Keratinocyte (primary cell): ENCODE measurements at regions not wholly inside any gene's neighbourhood (a gene's known extent, or its start where the extent isn't known, plus 50 kb on each side); places are given as distances from the start of the nearest gene placed in this dataset.
"Not testable (repeated sequence)": the region's sequence is repeated elsewhere in the genome, so short reads cannot be mapped to it uniquely, and the experiment has no call there.

Source experiments
- DNase-seq: peaks from one replicate; pipeline ENCODE4 v3.0.0-alpha.2; 2011; ENCODE audit warnings: low read depth, missing footprints, low spot score
- FAIRE-seq: peaks from 2 replicates; lab custom pipeline; 2011; peaks lifted over from hg19 to GRCh38; lab: Jason Lieb, UNC
- H2AFZ ChIP-seq: 2 replicates; pipeline ENCODE4 v1.6.0; 2012; ENCODE audit warnings: low read length, control low read depth, inconsistent platforms; ENCODE audit not compliant: control insufficient read depth
- H3K27ac ChIP-seq: 2 replicates; pipeline ENCODE4 v1.5.1; 2011; ENCODE audit warnings: low read length; ENCODE audit not compliant: control insufficient read depth, insufficient read depth
- H3K27me3 ChIP-seq: 3 replicates; pipeline ENCODE4 v1.6.0; 2011; ENCODE audit warnings: low read length; ENCODE audit not compliant: control insufficient read depth, insufficient read depth; ENCODE audit errors: extremely low read depth
- H3K36me3 ChIP-seq, 2 experiments: 2 replicates in 1 of 2; 3 replicates in 1 of 2; pipeline ENCODE4 v1.5.1; 2011; ENCODE audit warnings: low read length in 2 of 2, mild to moderate bottlenecking in 1 of 2; ENCODE audit not compliant: control insufficient read depth in 2 of 2, insufficient read depth in 2 of 2; ENCODE audit errors: extremely low read depth in 1 of 2
- H3K4me1 ChIP-seq: 3 replicates; pipeline ENCODE4 v1.5.1; 2011; ENCODE audit warnings: low read length; ENCODE audit not compliant: control insufficient read depth, insufficient read depth; ENCODE audit errors: extremely low read depth
- H3K4me2 ChIP-seq: 3 replicates; pipeline ENCODE4 v1.6.0; 2011; ENCODE audit warnings: low read depth, low read length; ENCODE audit not compliant: control insufficient read depth, insufficient read depth; ENCODE audit errors: extremely low read depth
- H3K4me3 ChIP-seq, 3 experiments: fragments of 200-600 bp in 1 of 3; sonication (generic) in 1 of 3; 2 replicates in 2 of 3; 3 replicates in 1 of 3; pipeline ENCODE4 v1.5.1; 2011 to 2016; ENCODE audit warnings: low read length in 3 of 3, mild to moderate bottlenecking in 3 of 3, control low read depth in 2 of 3, inconsistent platforms in 1 of 3, low read depth in 1 of 3, mixed read lengths in 1 of 3, mixed run types in 1 of 3, moderate library complexity in 1 of 3; ENCODE audit not compliant: control insufficient read depth in 2 of 3, insufficient read depth in 2 of 3; ENCODE audit errors: extremely low read depth in 1 of 3
- H3K79me2 ChIP-seq: 2 replicates; pipeline ENCODE4 v1.6.0; 2012; ENCODE audit warnings: low read length; ENCODE audit not compliant: control insufficient read depth, insufficient read depth
- H3K9ac ChIP-seq: 3 replicates; pipeline ENCODE4 v1.6.0; 2011; ENCODE audit warnings: low read length; ENCODE audit not compliant: control insufficient read depth, insufficient read depth; ENCODE audit errors: extremely low read depth
- H3K9me1 ChIP-seq: 3 replicates; pipeline ENCODE4 v1.6.0; 2011; ENCODE audit warnings: low read length; ENCODE audit not compliant: control insufficient read depth, insufficient read depth; ENCODE audit errors: extremely low read depth
- H3K9me3 ChIP-seq: 2 replicates; pipeline ENCODE4 v1.5.1; 2012; ENCODE audit warnings: low read depth, low read length; ENCODE audit not compliant: control insufficient read depth
- H4K20me1 ChIP-seq: 3 replicates; pipeline ENCODE4 v1.6.0; 2011; ENCODE audit warnings: low read length; ENCODE audit not compliant: control insufficient read depth, insufficient read depth; ENCODE audit errors: extremely low read depth
- EZH2 ChIP-seq: IDR thresholded peaks from one replicate; pipeline ENCODE4 v1.6.1; 2012; ENCODE audit warnings: inconsistent platforms, mild to moderate bottlenecking, low read length, moderate library complexity
- dilution Hi-C: fragments of 300-500 bp; cut with MboI; formaldehyde crosslinking; loops from one replicate; pipeline ENCODE4 v1.7.0; 2020; ENCODE audit warnings: low sequenced_read_pairs; ENCODE audit not compliant: extremely low pct_ligation_motif_present
- TF ChIP-seq, protein P1 (sequence below), 3 experiments: IDR thresholded peaks in 1 of 3; conservative IDR thresholded peaks in 1 of 3; optimal IDR thresholded peaks in 1 of 3; 2 replicates in 2 of 3; 3 replicates in 1 of 3; pipeline versions ENCODE3 to v1.5.1; 2011; ENCODE audit warnings: low read length in 3 of 3, mild to moderate bottlenecking in 3 of 3, moderate library complexity in 2 of 3, control low read depth in 1 of 3, inconsistent platforms in 1 of 3; ENCODE audit not compliant: insufficient read depth in 2 of 3; ENCODE audit errors: extremely low read depth in 1 of 3

DNA sequence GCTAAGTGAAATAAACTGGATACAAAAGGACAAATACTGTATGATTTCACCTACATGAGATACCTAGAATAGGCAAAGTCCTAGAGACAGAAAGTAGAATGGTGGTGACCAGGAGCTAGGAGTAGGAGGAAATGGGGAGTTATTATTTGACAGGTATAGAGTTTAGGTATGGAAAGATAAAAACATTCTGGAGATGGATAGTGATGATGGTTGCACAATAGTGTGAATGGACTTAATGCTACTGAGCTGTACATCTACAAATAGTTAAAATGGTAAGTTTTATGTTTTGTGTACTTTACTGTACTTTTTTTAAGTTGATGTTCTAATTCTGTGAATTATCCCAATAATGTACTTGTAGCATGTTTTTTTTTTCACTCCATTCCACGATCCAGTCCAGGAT lies 59.5 kb upstream of the RALGPS2 start:
- Histone ChIP-seq H3K4me1 (no peaks in the 10 kb centered on the region), H2AFZ (no peak overlapping the region), H4K20me1 (no peaks in the 10 kb centered on the region), H3K4me3 (no peak overlapping the region), H3K9me3 (no peaks in the 10 kb centered on the region), H3K79me2 (no peaks in the 10 kb centered on the region), H3K9ac (no peak overlapping the region), H3K9me1 (no peaks in the 10 kb centered on the region), H3K27ac (no peak overlapping the region), H3K27me3 (no peaks in the 10 kb centered on the region), H3K36me3 (no peaks in the 10 kb centered on the region), H3K4me2 (no peak overlapping the region)
- no peak for FAIRE-seq
- dilution Hi-C loops, result no loop called here
- DNase-seq, result no peak
- TF ChIP-seq, protein P1, sequence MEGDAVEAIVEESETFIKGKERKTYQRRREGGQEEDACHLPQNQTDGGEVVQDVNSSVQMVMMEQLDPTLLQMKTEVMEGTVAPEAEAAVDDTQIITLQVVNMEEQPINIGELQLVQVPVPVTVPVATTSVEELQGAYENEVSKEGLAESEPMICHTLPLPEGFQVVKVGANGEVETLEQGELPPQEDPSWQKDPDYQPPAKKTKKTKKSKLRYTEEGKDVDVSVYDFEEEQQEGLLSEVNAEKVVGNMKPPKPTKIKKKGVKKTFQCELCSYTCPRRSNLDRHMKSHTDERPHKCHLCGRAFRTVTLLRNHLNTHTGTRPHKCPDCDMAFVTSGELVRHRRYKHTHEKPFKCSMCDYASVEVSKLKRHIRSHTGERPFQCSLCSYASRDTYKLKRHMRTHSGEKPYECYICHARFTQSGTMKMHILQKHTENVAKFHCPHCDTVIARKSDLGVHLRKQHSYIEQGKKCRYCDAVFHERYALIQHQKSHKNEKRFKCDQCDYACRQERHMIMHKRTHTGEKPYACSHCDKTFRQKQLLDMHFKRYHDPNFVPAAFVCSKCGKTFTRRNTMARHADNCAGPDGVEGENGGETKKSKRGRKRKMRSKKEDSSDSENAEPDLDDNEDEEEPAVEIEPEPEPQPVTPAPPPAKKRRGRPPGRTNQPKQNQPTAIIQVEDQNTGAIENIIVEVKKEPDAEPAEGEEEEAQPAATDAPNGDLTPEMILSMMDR (optimal IDR thresholded peaks at IDR 0.05 in 1 of 3, IDR thresholded peaks at IDR 0.05 in 1 of 3, conservative IDR thresholded peaks at IDR 0.05 in 1 of 3; ENCODE audit: extremely low read depth in 1 of 3, insufficient read depth in 2 of 3, low read length in 3 of 3), result no peak
- no peak for TF ChIP-seq EZH2

DNA sequence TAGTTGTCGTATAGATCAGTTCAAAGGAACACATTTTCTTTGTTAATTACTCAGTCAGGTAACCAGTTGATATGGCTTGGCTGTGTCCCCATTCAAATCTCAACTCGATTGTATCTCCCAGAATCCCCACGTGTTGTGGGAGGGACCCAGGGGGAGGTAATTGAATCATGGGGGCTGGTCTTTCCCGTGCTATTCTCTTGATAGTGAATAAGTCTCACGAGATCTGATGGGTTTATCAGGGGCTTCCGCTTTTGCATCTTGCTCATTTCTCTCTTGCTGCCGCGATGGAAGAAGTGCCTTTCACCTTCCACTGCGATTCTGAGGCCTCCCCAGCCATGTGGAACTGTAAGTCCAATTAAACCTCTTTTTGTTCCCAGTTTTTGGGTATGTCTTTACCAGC lies 58.2 kb upstream of the RALGPS2 start:
- H3K4me3 ChIP-seq, H3K4me1 ChIP-seq, FAIRE-seq, H3K36me3 ChIP-seq, dilution Hi-C loops, H2AFZ ChIP-seq, H3K9me3 ChIP-seq, H3K79me2 ChIP-seq, H4K20me1 ChIP-seq, H3K27me3 ChIP-seq, H3K9ac ChIP-seq, H3K9me1 ChIP-seq, H3K27ac ChIP-seq, DNase-seq, H3K4me2 ChIP-seq: not testable (repeated sequence)

DNA sequence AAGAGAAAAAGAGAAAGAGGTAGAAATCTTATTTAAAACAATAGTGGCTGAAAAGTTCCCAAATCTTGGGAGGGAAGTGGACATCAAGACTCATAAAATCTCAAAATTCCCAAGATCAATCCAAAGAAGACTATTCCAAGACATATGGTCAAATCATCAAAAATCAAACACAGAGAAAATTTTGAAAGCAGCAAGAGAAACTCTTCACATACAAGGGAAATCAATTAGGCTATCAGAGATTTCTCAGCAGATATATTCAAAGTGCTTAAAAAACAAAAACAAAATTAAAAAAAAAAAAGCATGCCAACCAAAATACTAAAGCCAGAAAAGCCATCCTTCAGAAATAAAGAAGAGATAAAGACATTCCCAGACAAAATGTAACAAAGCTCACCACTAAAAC lies 52.6 kb upstream of the RALGPS2 start:
- H3K4me3 ChIP-seq, result no peak overlapping the region
- H3K79me2 ChIP-seq, result no peaks in the 10 kb centered on the region
- dilution Hi-C loops, result no loop called here
- H3K36me3 ChIP-seq, result no peaks in the 10 kb centered on the region
- H3K27me3 ChIP-seq, result no peaks in the 10 kb centered on the region
- DNase-seq (no peak), FAIRE-seq (no peak)
- no peaks in the 10 kb centered on the region for H4K20me1 ChIP-seq
- H3K9ac ChIP-seq, result no peak overlapping the region
- H3K9me3 ChIP-seq, result no peaks in the 10 kb centered on the region
- no peak for TF ChIP-seq EZH2
- TF ChIP-seq, protein P1 (optimal IDR thresholded peaks at IDR 0.05 in 1 of 3, IDR thresholded peaks at IDR 0.05 in 1 of 3, conservative IDR thresholded peaks at IDR 0.05 in 1 of 3; ENCODE audit: extremely low read depth in 1 of 3, insufficient read depth in 2 of 3, low read length in 3 of 3), result no peak
- no peak overlapping the region for H3K27ac ChIP-seq
- no peaks in the 10 kb centered on the region for H3K9me1 ChIP-seq
- H3K4me2 ChIP-seq, result no peak overlapping the region
- H3K4me1 ChIP-seq, result no peaks in the 10 kb centered on the region
- no peak overlapping the region for H2AFZ ChIP-seq

DNA sequence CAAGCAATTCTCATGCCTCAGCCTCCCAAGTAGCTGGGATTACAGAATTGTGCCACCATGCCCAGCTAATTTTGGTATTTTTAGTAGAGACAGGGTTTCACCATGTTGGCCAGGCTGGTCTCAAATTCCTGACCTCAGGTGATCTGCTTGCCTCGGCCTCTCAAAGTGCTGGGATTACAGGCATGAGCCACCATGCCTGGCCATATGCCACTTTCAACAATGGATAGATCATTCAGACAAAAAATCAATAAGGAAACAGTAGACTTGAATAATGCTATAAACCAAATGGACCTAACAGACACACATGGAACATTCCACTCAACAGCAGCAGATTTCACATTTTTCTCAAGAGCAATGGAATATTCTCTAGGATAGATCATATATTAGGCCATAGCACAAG lies 50.5 kb upstream of the RALGPS2 start:
- H3K36me3 ChIP-seq, H3K4me1 ChIP-seq, dilution Hi-C loops, H3K27ac ChIP-seq, H3K9ac ChIP-seq, H2AFZ ChIP-seq, H4K20me1 ChIP-seq, H3K4me3 ChIP-seq, H3K4me2 ChIP-seq, H3K9me1 ChIP-seq, H3K9me3 ChIP-seq, H3K79me2 ChIP-seq, DNase-seq, H3K27me3 ChIP-seq, FAIRE-seq: not testable (repeated sequence)
